ENCODE measurements at regions not wholly inside any gene's neighbourhood (a gene's known extent, or its start where the extent isn't known, plus 50 kb on each side); places are given as distances from the start of the nearest gene placed in this dataset.
"Not testable (repeated sequence)": the region's sequence is repeated elsewhere in the genome, so short reads cannot be mapped to it uniquely, and the experiment has no call there.

DNA sequence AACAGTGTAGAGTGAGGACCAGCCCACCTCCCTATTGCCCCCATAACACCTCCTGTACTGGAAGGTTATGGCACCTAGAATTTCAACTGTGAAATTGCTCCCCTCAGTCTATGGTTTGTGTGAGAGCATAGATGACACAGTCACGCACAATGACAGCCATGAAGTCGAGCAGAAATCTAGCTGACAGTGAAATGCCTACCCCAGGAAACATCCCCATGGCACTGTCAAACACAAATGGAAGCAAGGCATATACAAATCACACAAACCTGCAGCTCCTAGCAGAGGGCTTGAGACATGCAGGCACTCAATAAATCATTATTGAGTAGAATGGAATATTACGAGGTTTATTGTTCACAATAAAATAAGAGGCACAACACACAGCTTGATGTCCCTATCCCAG lies 142.5 kb upstream of the ST6GALNAC5 start:
- Histone ChIP-seq H3K36me3 (ENCODE audit: control insufficient read depth in 3 of 3, insufficient read depth in 3 of 3, low read length in 3 of 3) (no peaks in the 10 kb centered on the region), H3K27ac (ENCODE audit: low read depth, low read length) (no peak overlapping the region), H3K27me3 (ENCODE audit: control insufficient read depth in 3 of 3, insufficient read depth in 3 of 3, low read length in 3 of 3) (no peaks in the 10 kb centered on the region), H3K9me3 (ENCODE audit: control insufficient read depth in 3 of 3, low read length in 3 of 3) (no peaks in the 10 kb centered on the region), H3K4me3 (ENCODE audit: low read length in 3 of 3) (no peak overlapping the region), H3K9ac (ENCODE audit: low read depth in 1 of 3, low read length in 3 of 3) (no peak overlapping the region), H3K4me1 (ENCODE audit: control insufficient read depth in 3 of 3, insufficient read depth in 3 of 3, low read length in 3 of 3) (no peaks in the 10 kb centered on the region)

DNA sequence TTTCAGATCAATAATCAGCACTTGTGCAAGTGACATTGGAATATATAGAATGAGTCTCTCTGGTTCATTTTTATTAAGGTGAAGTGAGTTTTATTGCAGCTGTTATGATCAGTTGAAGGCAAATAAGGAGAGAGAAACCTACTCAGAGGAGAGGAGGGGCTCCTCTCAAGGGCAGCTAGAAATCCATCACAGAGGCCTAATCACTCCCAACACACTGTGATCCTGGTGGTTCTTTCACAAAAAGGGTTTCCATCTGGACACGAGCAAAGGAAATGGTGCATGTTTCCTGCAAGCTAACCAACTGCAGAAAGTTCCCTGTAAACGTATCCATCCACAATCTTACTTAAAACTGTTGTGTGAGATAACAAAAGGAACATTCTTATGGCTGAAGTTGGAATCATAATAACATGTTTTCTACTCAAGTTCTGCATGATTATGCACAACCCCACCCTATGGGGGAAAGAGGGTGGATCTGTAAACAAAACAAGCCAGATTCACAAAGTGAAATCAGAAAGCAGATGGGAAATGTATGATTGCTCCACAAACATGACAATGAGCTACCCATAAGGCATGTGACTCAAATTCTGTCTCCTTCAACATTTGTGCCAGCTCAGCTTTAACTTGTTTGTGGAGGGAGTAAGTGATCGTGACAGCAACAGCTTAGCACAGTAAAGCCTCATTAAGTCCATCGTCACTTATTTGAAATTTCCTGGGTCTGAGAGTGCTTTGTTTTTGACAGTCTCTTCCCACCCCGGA lies 141.2 kb upstream of the ST6GALNAC5 start:
- no peaks in the 10 kb centered on the region for H3K9me3 ChIP-seq (ENCODE audit: control insufficient read depth in 3 of 3, low read length in 3 of 3)
- H3K27me3 ChIP-seq (ENCODE audit: control insufficient read depth in 3 of 3, insufficient read depth in 3 of 3, low read length in 3 of 3), result no peaks in the 10 kb centered on the region
- no peaks in the 10 kb centered on the region for H3K4me1 ChIP-seq (ENCODE audit: control insufficient read depth in 3 of 3, insufficient read depth in 3 of 3, low read length in 3 of 3)
- H3K27ac ChIP-seq (ENCODE audit: low read depth, low read length), result no peak overlapping the region
- H3K36me3 ChIP-seq (ENCODE audit: control insufficient read depth in 3 of 3, insufficient read depth in 3 of 3, low read length in 3 of 3), result no peaks in the 10 kb centered on the region
- H3K9ac ChIP-seq (ENCODE audit: low read depth in 1 of 3, low read length in 3 of 3), result no peak overlapping the region
- no peak overlapping the region for H3K4me3 ChIP-seq (ENCODE audit: low read length in 3 of 3)

DNA sequence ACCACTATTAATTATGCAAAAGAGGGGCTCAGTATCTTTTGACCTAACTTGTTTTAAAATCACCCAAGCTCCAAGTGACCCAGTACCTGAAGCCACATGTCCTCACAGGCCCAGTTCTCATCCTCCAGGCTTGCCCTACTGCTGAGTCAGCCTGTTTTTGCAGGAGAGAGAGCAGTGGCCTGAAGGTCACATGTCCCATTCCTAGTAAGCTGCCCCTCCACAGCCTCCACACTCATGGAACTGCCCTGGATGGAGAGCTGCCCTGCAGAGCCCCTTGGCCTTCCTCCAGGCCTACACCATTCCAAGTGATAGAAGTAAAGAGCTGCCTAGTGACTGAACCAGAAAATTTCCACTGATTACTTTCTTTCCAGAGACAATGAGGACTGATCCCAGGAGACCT lies 139.8 kb upstream of the ST6GALNAC5 start:
- no peak overlapping the region for H3K9ac ChIP-seq (ENCODE audit: low read depth in 1 of 3, low read length in 3 of 3)
- H3K9me3 ChIP-seq (ENCODE audit: control insufficient read depth in 3 of 3, low read length in 3 of 3), result no peaks in the 10 kb centered on the region
- H3K36me3 ChIP-seq (ENCODE audit: control insufficient read depth in 3 of 3, insufficient read depth in 3 of 3, low read length in 3 of 3), result no peaks in the 10 kb centered on the region
- H3K4me3 ChIP-seq (ENCODE audit: low read length in 3 of 3), result no peak overlapping the region
- H3K27ac ChIP-seq (ENCODE audit: low read depth, low read length), result no peak overlapping the region
- no peaks in the 10 kb centered on the region for H3K27me3 ChIP-seq (ENCODE audit: control insufficient read depth in 3 of 3, insufficient read depth in 3 of 3, low read length in 3 of 3)
- H3K4me1 ChIP-seq (ENCODE audit: control insufficient read depth in 3 of 3, insufficient read depth in 3 of 3, low read length in 3 of 3), result no peaks in the 10 kb centered on the region

DNA sequence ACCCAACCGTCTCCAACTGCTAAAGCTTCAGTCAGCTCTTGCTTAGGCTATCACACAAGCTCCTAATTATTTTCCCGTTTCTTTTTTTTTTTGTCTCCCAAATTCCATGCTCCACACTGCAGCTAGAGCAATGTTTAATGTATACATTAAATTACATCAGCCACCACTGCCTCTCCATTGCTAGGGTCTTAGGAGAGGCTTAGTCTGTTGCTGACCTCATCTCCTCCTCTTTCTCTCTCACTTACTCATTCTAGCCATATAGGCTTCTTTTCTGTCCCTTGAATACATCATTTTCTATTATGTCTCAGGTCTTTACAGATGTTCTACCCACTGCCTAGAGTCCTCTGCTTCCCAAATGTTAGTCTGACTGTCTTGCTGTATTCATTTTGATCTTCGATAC lies 138.1 kb upstream of the ST6GALNAC5 start:
- H3K27me3 ChIP-seq (ENCODE audit: control insufficient read depth in 3 of 3, insufficient read depth in 3 of 3, low read length in 3 of 3), result no peaks in the 10 kb centered on the region
- no peaks in the 10 kb centered on the region for H3K9me3 ChIP-seq (ENCODE audit: control insufficient read depth in 3 of 3, low read length in 3 of 3)
- no peak overlapping the region for H3K4me3 ChIP-seq (ENCODE audit: low read length in 3 of 3)
- no peaks in the 10 kb centered on the region for H3K36me3 ChIP-seq (ENCODE audit: control insufficient read depth in 3 of 3, insufficient read depth in 3 of 3, low read length in 3 of 3)
- H3K9ac ChIP-seq (ENCODE audit: low read depth in 1 of 3, low read length in 3 of 3), result no peak overlapping the region
- no peaks in the 10 kb centered on the region for H3K4me1 ChIP-seq (ENCODE audit: control insufficient read depth in 3 of 3, insufficient read depth in 3 of 3, low read length in 3 of 3)
- no peak overlapping the region for H3K27ac ChIP-seq (ENCODE audit: low read depth, low read length)

DNA sequence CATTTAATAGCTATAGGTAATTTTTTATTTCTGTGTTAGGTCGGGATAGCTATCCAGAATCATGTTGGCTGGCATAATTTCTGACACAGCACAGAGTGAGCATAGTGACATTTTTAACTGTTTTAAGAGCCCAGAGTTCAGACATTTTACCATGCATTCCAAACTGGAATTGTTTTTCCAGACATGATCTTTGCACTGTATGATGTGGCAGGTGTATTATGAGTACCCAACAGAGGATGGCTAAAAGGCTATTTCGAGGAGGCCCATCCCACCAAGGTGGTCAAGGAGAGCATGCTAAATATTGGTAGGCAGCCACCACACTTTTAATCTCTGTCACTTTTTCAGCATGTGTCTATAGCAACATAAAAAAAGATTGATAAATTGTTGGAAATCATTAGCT lies 137.3 kb upstream of the ST6GALNAC5 start:
- no peak overlapping the region for H3K27ac ChIP-seq (ENCODE audit: low read depth, low read length)
- no peaks in the 10 kb centered on the region for H3K9me3 ChIP-seq (ENCODE audit: control insufficient read depth in 3 of 3, low read length in 3 of 3)
- H3K36me3 ChIP-seq (ENCODE audit: control insufficient read depth in 3 of 3, insufficient read depth in 3 of 3, low read length in 3 of 3), result no peaks in the 10 kb centered on the region
- no peaks in the 10 kb centered on the region for H3K4me1 ChIP-seq (ENCODE audit: control insufficient read depth in 3 of 3, insufficient read depth in 3 of 3, low read length in 3 of 3)
- H3K9ac ChIP-seq (ENCODE audit: low read depth in 1 of 3, low read length in 3 of 3), result no peak overlapping the region
- H3K4me3 ChIP-seq (ENCODE audit: low read length in 3 of 3), result no peak overlapping the region
- no peaks in the 10 kb centered on the region for H3K27me3 ChIP-seq (ENCODE audit: control insufficient read depth in 3 of 3, insufficient read depth in 3 of 3, low read length in 3 of 3)

DNA sequence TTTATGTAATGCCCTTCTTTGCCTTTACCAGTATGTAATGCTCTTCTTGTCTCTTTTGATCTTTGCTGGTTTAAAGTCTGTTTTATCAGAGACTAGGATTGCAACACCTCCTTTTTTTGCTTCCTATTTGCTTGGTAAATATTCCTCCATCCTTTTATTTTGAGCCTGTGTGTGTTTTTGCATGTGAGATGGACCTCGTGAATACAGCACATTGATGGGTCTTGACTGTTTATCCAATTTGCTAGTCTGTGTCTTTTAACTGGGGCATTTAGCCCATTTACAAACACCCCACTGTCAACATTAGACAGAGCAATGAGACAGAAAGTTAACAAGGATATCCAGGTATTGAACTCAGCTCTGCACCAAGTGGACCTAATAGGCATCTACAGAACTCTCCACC lies 128.9 kb upstream of the ST6GALNAC5 start:
- not testable (repeated sequence) for H3K27me3 ChIP-seq (ENCODE audit: control insufficient read depth in 3 of 3, insufficient read depth in 3 of 3, low read length in 3 of 3); H3K4me3 ChIP-seq (ENCODE audit: low read length in 3 of 3); H3K9ac ChIP-seq (ENCODE audit: low read depth in 1 of 3, low read length in 3 of 3); H3K36me3 ChIP-seq (ENCODE audit: control insufficient read depth in 3 of 3, insufficient read depth in 3 of 3, low read length in 3 of 3); H3K4me1 ChIP-seq (ENCODE audit: control insufficient read depth in 3 of 3, insufficient read depth in 3 of 3, low read length in 3 of 3); H3K9me3 ChIP-seq (ENCODE audit: control insufficient read depth in 3 of 3, low read length in 3 of 3); H3K27ac ChIP-seq (ENCODE audit: low read depth, low read length)

DNA sequence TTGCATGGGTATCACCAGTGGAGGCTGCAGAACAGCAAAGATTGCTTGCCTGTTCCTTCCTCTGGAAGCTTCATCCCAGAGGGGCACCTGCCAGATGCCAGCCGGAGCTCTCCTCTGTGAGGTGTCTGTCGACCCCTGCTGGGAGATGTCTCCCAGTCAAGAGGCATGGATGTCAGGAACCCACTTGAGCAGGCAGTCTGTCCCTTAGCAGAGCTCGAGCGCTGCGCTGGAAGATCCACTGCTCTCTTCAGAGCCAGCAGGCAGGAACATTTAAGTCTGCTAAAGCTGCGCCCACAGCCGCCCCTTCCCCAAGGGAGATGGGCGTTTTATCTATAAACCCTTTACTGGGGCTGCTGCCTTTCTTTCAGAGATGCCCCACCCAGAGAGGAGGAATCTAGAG lies 126.3 kb upstream of the ST6GALNAC5 start:
- not testable (repeated sequence) for H3K9ac ChIP-seq (ENCODE audit: low read depth in 1 of 3, low read length in 3 of 3); H3K9me3 ChIP-seq (ENCODE audit: control insufficient read depth in 3 of 3, low read length in 3 of 3); H3K36me3 ChIP-seq (ENCODE audit: control insufficient read depth in 3 of 3, insufficient read depth in 3 of 3, low read length in 3 of 3); H3K4me3 ChIP-seq (ENCODE audit: low read length in 3 of 3); H3K4me1 ChIP-seq (ENCODE audit: control insufficient read depth in 3 of 3, insufficient read depth in 3 of 3, low read length in 3 of 3); H3K27ac ChIP-seq (ENCODE audit: low read depth, low read length); H3K27me3 ChIP-seq (ENCODE audit: control insufficient read depth in 3 of 3, insufficient read depth in 3 of 3, low read length in 3 of 3)

DNA sequence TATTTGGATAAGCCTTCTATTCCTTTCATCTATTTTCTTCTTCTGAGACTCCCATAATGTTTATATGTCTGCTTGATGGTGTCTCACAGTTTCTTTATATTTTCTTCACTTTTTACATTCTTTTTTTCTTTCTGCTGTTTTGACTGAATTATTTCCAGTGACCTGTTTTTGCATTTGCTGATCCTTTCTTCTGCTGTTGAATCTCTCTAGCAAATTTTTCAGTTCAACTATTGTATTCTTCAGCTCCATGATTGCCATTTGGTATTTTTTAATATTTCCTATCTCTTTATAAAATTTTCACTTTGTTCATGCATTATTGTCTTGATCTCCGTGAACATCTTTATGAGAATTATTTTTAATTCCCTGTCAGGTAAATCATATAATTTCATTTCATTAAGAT lies 122.3 kb upstream of the ST6GALNAC5 start:
- no peak overlapping the region for H3K27ac ChIP-seq (ENCODE audit: low read depth, low read length)
- H3K36me3 ChIP-seq (ENCODE audit: control insufficient read depth in 3 of 3, insufficient read depth in 3 of 3, low read length in 3 of 3), result no peaks in the 10 kb centered on the region
- H3K9ac ChIP-seq (ENCODE audit: low read depth in 1 of 3, low read length in 3 of 3), result no peak overlapping the region
- H3K27me3 ChIP-seq (ENCODE audit: control insufficient read depth in 3 of 3, insufficient read depth in 3 of 3, low read length in 3 of 3), result no peaks in the 10 kb centered on the region
- H3K9me3 ChIP-seq (ENCODE audit: control insufficient read depth in 3 of 3, low read length in 3 of 3), result no peaks in the 10 kb centered on the region
- no peaks in the 10 kb centered on the region for H3K4me1 ChIP-seq (ENCODE audit: control insufficient read depth in 3 of 3, insufficient read depth in 3 of 3, low read length in 3 of 3)
- no peak overlapping the region for H3K4me3 ChIP-seq (ENCODE audit: low read length in 3 of 3)

DNA sequence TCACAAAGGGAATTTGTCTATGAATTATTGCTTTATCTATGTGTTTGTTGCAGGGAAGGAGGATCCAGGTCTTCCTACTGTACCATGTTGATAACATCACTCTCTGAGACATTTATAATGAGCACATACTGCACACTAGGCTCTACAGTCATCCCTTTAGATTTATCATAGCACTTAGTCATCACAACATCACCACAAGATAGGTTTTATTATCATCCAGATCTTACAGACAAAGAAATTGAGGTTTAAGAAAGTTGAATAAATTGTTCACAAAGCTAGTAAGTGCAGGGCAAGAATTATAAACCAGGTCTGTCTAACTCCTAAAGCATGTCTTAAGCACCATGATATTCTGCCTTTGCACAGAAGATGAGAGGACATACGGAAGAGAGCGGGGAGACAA lies 121.1 kb upstream of the ST6GALNAC5 start:
- no peak overlapping the region for H3K9ac ChIP-seq (ENCODE audit: low read depth in 1 of 3, low read length in 3 of 3)
- no peak overlapping the region for H3K27ac ChIP-seq (ENCODE audit: low read depth, low read length)
- H3K27me3 ChIP-seq (ENCODE audit: control insufficient read depth in 3 of 3, insufficient read depth in 3 of 3, low read length in 3 of 3), result no peaks in the 10 kb centered on the region
- H3K9me3 ChIP-seq (ENCODE audit: control insufficient read depth in 3 of 3, low read length in 3 of 3), result no peaks in the 10 kb centered on the region
- no peaks in the 10 kb centered on the region for H3K36me3 ChIP-seq (ENCODE audit: control insufficient read depth in 3 of 3, insufficient read depth in 3 of 3, low read length in 3 of 3)
- H3K4me1 ChIP-seq (ENCODE audit: control insufficient read depth in 3 of 3, insufficient read depth in 3 of 3, low read length in 3 of 3), result no peaks in the 10 kb centered on the region
- H3K4me3 ChIP-seq (ENCODE audit: low read length in 3 of 3), result no peak overlapping the region

DNA sequence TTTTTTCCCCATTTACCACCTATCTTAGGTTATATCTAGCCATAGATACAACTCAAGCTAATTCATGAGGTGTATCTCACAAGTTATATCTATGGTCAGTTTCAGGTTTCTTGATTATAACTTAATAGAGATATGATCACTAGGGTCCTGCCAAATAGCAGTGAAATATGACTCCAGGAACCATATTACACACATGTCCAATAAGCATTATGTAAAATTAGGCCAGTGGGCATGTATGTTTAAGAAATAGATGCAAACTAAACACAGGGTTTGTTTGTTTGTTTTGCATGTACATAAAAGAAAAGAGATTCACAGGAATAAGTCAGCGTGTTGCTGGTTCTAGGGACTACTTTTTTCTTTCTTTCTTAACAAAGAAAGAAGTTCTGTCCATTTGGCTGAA lies 112.5 kb upstream of the ST6GALNAC5 start:
- Histone ChIP-seq H3K36me3 (ENCODE audit: control insufficient read depth in 3 of 3, insufficient read depth in 3 of 3, low read length in 3 of 3) (no peaks in the 10 kb centered on the region), H3K27me3 (ENCODE audit: control insufficient read depth in 3 of 3, insufficient read depth in 3 of 3, low read length in 3 of 3) (no peaks in the 10 kb centered on the region), H3K4me3 (ENCODE audit: low read length in 3 of 3) (no peak overlapping the region), H3K4me1 (ENCODE audit: control insufficient read depth in 3 of 3, insufficient read depth in 3 of 3, low read length in 3 of 3) (no peaks in the 10 kb centered on the region), H3K9ac (ENCODE audit: low read depth in 1 of 3, low read length in 3 of 3) (no peak overlapping the region), H3K27ac (ENCODE audit: low read depth, low read length) (no peak overlapping the region), H3K9me3 (ENCODE audit: control insufficient read depth in 3 of 3, low read length in 3 of 3) (no peaks in the 10 kb centered on the region)

Measured in skeletal muscle tissue (tissue), 3 donors.